Activated CD8-positive, alpha-beta T cell treated with anti-CD3 and anti-CD28 coated beads, Interleukin-2, amount 10 ng/mL, durations not matched to agents 7 days and 5 days (primary cell): ENCODE measurements at regions not wholly inside any gene's neighbourhood (a gene's known extent, or its start where the extent isn't known, plus 50 kb on each side); places are given as distances from the start of the nearest gene placed in this dataset.
A peak's percentile ranks its signal among the peaks of the same experiment; 100 is the strongest.

ENCODE experiments used
- ATAC-seq: fragments of 150-1000 bp; cut with Tn5 transposase; one replicate; pipeline ENCODE4 v1.10.0; 2021; ENCODE audit warnings: moderate library complexity
- CTCF ChIA-PET: fragments of 350-600 bp; sonication (Branson Sonifier 250); formaldehyde crosslinking; loops from one replicate; lab custom pipeline; 2021; ENCODE audit warnings: antibody characterized with exemption; lab: Charles Lee
- POLR2A ChIA-PET: fragments of 350-600 bp; sonication (Branson Sonifier 250); formaldehyde crosslinking; loops from one replicate; lab custom pipeline; 2021; ENCODE audit warnings: antibody characterized with exemption; lab: Charles Lee
- DNase-seq: peaks from one replicate; pipeline ENCODE4 v3.0.0-alpha.2; 2020
- H3K27ac Mint-ChIP-seq: one replicate; pipeline ENCODE4 v1.8.0; 2021; ENCODE audit warnings: mild to moderate bottlenecking, mixed read lengths
- H3K27me3 Mint-ChIP-seq: one replicate; pipeline ENCODE4 v1.8.0; 2021; ENCODE audit warnings: low read depth, mixed read lengths
- H3K36me3 Mint-ChIP-seq: one replicate; pipeline ENCODE4 v1.8.0; 2021; ENCODE audit warnings: low read depth, mixed read lengths
- H3K4me1 Mint-ChIP-seq: one replicate; pipeline ENCODE4 v1.8.0; 2021; ENCODE audit warnings: low read depth, mixed read lengths
- H3K4me3 Mint-ChIP-seq: one replicate; pipeline ENCODE4 v1.8.0; 2021; ENCODE audit warnings: mild to moderate bottlenecking, mixed read lengths
- H3K9me3 Mint-ChIP-seq: one replicate; pipeline ENCODE4 v1.8.0; 2022; ENCODE audit warnings: mixed read lengths; ENCODE audit not compliant: insufficient read depth

DNA sequence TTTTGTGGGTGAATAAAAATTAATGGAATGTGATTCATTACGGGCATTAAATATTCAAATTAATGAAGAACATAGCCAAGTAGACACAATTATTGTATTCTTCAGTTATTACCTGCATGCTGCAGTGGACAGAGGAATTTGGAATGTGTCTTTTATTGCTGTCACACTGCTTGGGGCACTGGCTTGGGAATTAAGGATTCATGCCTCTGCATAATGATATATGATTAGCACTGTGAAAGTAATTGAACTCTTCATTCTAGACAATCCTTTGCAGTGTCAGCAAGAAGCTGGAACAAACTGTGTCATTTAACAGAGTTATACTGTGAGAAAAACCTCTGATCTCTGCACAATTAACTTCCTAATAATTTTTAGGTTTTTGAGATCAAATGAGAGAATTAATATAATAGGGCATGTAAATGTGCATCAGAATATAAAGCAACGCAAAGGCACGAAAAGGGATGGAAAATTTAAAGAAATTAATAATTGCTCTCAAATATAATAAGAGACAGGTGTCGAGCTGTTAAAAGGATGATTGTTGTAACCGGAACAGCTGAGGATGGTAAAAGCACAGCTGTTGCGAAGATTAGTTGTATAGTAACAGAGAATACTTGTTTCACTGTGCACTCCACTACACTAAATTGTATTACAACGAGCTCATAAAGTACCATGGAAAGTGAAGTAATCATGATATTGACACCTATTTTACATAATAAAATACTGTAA, 235.1 kb upstream of the MIR17HG start:
- ChIA-PET CTCF (no interaction called here), POLR2A (no interaction called here)
- no peaks in the 10 kb centered on the region for H3K36me3 Mint-ChIP-seq
- H3K4me3 Mint-ChIP-seq = no peak overlapping the region
- H3K27me3 Mint-ChIP-seq = no peaks in the 10 kb centered on the region
- ATAC-seq (no peak), DNase-seq (no peak)
- H3K4me1 Mint-ChIP-seq = no peaks in the 10 kb centered on the region
- no peaks in the 10 kb centered on the region for H3K9me3 Mint-ChIP-seq
- H3K27ac Mint-ChIP-seq = no peak overlapping the region

- Mint-ChIP-seq H3K4me3 (no peak overlapping the region), H3K27me3 (no peaks in the 10 kb centered on the region), H3K9me3 (no peaks in the 10 kb centered on the region), H3K36me3 (no peaks in the 10 kb centered on the region), H3K27ac (no peak overlapping the region), H3K4me1 (no peaks in the 10 kb centered on the region)
- ATAC-seq (no peak), DNase-seq (no peak)
- CTCF ChIA-PET = no interaction called here
- POLR2A ChIA-PET = no interaction called here
Observed at GRCh38 chr13:91112924-91113277, 234.6 kb upstream of the MIR17HG start.

DNA sequence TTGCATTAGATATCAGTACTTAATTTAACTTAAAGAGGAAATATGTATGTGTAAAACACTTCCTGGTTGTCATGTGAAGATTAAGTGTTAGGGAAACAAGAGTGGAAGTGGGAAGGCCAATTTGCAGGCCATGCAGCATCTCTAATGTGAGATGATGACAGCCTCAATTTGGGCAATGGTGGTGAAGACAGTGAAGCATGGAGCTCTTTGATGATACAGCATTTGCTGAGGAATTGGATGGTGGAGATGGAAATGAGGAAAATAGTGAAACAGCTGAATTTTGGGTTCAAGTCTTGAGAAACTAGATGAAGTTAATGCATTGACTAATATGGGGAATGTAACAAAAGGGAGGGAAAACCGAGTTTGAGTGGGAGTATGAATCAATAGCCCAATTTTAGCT, 231.7 kb upstream of the MIR17HG start:
- ATAC-seq (no peak), DNase-seq (no peak)
- Mint-ChIP-seq H3K27ac (no peak overlapping the region), H3K36me3 (no peaks in the 10 kb centered on the region), H3K27me3 (no peaks in the 10 kb centered on the region), H3K4me3 (no peak overlapping the region), H3K4me1 (no peaks in the 10 kb centered on the region), H3K9me3 (no peaks in the 10 kb centered on the region)
- POLR2A ChIA-PET = no interaction called here
- CTCF ChIA-PET = no interaction called here

DNA sequence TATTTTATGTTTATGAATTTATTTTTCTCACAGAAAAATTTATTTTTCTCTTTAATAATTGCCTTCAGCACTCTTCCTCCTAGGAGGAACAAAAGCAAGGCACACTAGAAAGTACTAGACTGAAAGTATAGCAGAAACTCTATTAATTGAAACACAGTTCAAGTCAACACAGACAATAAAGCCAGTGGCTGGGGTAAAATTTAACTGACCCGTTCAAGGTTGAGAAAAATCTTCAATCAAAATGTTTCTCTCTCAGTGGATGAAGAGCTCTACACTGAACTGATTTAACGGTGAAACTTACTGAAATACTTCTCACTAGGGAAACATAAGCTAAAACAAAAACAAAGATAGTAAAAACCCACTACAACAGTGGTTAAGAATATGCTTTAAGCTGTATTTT, 230.1 kb upstream of the MIR17HG start:
- ChIA-PET CTCF (no interaction called here), POLR2A (no interaction called here)
- H3K36me3 Mint-ChIP-seq = no peaks in the 10 kb centered on the region
- no peaks in the 10 kb centered on the region for H3K9me3 Mint-ChIP-seq
- ATAC-seq (no peak), DNase-seq (no peak)
- no peak overlapping the region for H3K27ac Mint-ChIP-seq
- no peaks in the 10 kb centered on the region for H3K4me1 Mint-ChIP-seq
- H3K4me3 Mint-ChIP-seq = no peak overlapping the region
- H3K27me3 Mint-ChIP-seq = no peaks in the 10 kb centered on the region

DNA sequence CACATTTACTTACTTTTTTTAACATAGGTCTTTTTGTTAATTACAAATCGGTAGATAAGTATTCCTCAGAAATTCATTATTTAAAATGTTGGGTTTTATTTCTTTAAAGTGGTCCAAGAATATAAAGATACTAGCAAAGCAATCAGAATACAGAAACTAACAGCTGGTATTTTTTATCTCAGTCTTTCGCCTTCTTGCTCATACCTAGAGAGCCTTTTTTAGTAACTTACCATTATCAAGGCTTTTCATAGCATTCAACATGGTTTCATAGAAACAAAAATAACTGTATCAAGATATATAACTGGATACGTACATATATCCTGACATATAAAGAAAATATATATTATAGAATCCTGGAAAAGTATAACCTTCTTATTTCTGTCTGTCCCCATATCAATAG, 227.8 kb upstream of the MIR17HG start:
- Mint-ChIP-seq H3K9me3 (no peaks in the 10 kb centered on the region), H3K36me3 (no peaks in the 10 kb centered on the region), H3K4me3 (no peak overlapping the region), H3K4me1 (no peaks in the 10 kb centered on the region), H3K27ac (no peak overlapping the region), H3K27me3 (peaks cover 2% of the 10 kb centered on the region)
- ATAC-seq = no peak
- ChIA-PET CTCF (no interaction called here), POLR2A (no interaction called here)
- no peak for DNase-seq

DNA sequence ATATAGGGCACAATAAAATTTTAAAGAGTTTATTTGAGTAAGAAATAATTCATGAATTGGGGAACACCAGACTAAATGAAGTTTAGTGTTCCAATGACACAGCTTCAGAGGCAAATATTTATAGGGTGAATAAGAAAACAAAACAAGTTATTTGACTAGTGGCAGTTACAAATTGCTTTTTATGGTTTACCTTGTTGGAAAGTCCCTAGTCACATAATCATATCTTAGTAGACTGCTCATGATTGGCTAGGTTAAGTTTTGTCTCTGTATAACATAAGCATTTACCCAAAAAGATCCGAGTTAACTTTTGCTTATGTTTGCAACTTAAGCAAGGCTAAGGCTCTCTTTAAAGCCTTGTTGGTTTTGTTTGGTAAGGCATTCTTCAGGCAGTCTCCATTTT, 224.7 kb upstream of the MIR17HG start:
- Mint-ChIP-seq H3K27me3 (peaks cover 2% of the 10 kb centered on the region), H3K4me1 (no peaks in the 10 kb centered on the region), H3K27ac (no peak overlapping the region), H3K4me3 (no peak overlapping the region), H3K36me3 (no peaks in the 10 kb centered on the region), H3K9me3 (no peaks in the 10 kb centered on the region)
- POLR2A ChIA-PET = no interaction called here
- CTCF ChIA-PET = no interaction called here
- DNase-seq (no peak), ATAC-seq (no peak)

DNA sequence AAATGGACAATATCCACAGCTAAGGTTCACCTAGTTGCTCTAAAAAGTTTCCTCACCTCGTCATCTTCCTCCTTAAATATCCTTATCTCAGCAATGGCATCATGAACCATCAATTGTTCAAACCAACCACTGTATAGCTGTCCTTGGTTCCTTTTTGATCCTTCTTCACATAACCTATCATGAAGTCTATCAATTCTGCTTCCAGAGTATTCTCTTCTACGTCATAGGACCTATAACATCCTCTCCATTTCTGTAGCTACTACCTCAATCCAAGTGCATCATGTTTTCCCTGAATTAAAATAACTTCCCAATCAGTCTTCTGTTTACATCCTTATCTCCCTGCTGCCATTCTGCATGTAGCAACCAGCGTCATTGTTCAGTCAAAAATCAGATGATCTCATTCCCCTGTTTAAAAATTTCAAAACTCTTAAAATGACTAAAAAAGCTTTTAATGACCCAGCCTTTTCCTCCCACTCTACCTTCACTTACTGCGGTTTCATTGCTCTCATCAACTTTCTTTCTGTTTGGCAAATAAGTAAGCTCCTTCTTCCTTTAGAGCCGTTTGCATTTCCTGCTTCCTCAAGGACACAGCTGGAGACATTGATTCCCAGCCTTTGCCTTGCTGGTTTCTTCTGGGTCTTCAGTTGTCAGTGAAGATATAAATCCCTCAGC, 223.9 kb upstream of the MIR17HG start:
- ATAC-seq = no peak
- Mint-ChIP-seq H3K4me3 (no peak overlapping the region), H3K27ac (no peak overlapping the region), H3K36me3 (no peaks in the 10 kb centered on the region), H3K27me3 (peaks cover 5% of the 10 kb centered on the region), H3K9me3 (no peaks in the 10 kb centered on the region), H3K4me1 (no peaks in the 10 kb centered on the region)
- CTCF ChIA-PET = no interaction called here
- DNase-seq = no peak
- POLR2A ChIA-PET = no interaction called here

DNA sequence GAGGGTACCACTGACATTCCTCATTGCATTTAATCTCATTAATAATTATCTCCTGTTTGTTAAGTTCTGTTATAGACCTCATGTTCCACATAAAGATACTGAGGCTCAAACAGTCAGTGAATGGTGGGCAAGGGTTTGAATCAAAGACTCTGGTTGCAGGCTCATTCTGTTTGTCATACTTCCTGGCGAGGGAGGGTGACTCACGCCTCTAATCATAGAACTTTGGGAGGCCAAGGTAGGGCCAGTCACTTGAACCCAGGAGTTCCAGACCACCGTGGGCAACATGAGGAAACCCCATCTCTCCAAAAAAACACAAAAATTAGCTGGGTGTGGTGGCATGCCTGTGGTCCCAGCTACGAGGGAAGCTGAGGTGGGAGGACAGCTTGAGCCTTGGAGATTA, 220.7 kb upstream of the MIR17HG start:
- H3K27me3 Mint-ChIP-seq = peaks cover 5% of the 10 kb centered on the region
- no peak overlapping the region for H3K4me3 Mint-ChIP-seq
- H3K36me3 Mint-ChIP-seq = no peaks in the 10 kb centered on the region
- ChIA-PET POLR2A (no interaction called here), CTCF (no interaction called here)
- no peak for DNase-seq
- no peak overlapping the region for H3K27ac Mint-ChIP-seq
- H3K4me1 Mint-ChIP-seq = no peaks in the 10 kb centered on the region
- H3K9me3 Mint-ChIP-seq = no peaks in the 10 kb centered on the region
- no peak for ATAC-seq

GRCh38 chr13:91127995-91128394, 219.5 kb upstream of the MIR17HG start:
- no peak overlapping the region for H3K4me3 Mint-ChIP-seq
- no peak for ATAC-seq
- ChIA-PET POLR2A (no interaction called here), CTCF (no interaction called here)
- no peaks in the 10 kb centered on the region for H3K4me1 Mint-ChIP-seq
- no peaks in the 10 kb centered on the region for H3K36me3 Mint-ChIP-seq
- H3K27ac Mint-ChIP-seq = no peak overlapping the region
- DNase-seq = no peak
- H3K27me3 Mint-ChIP-seq = peaks cover 5% of the 10 kb centered on the region
- H3K9me3 Mint-ChIP-seq = no peaks in the 10 kb centered on the region

GRCh38 chr13:91132381-91132780, 215.1 kb upstream of the MIR17HG start:
- Mint-ChIP-seq H3K27me3 (peaks cover 3% of the 10 kb centered on the region), H3K4me1 (no peaks in the 10 kb centered on the region), H3K36me3 (no peaks in the 10 kb centered on the region), H3K9me3 (no peaks in the 10 kb centered on the region), H3K4me3 (no peak overlapping the region), H3K27ac (no peak overlapping the region)
- DNase-seq (no peak), ATAC-seq (no peak)
- ChIA-PET CTCF (no interaction called here), POLR2A (no interaction called here)

DNA sequence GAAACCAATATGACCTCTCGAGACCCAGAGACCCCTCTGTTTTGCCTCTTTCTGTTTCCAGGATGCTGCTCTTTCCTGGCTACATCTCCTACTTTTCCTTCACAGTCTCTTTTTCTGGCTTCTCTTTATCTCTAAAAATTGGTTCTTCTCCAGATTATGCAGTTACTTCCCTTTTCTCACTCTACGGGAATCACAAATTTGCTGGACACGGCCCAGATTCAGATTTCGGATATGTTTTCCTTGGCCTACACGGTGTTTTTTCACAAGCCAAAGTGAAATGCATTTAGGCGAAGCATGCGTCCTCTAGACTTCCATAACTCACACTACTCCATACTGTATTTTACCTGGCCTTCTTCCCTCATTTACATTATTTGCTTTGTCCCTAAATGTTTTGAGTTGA, 214.7 kb upstream of the MIR17HG start:
- ChIA-PET POLR2A (no interaction called here), CTCF (no interaction called here)
- DNase-seq = no peak
- ATAC-seq = no peak
- Mint-ChIP-seq H3K27me3 (peaks cover 3% of the 10 kb centered on the region), H3K36me3 (no peaks in the 10 kb centered on the region), H3K4me3 (no peak overlapping the region), H3K9me3 (no peaks in the 10 kb centered on the region), H3K27ac (no peak overlapping the region), H3K4me1 (no peaks in the 10 kb centered on the region)

DNA sequence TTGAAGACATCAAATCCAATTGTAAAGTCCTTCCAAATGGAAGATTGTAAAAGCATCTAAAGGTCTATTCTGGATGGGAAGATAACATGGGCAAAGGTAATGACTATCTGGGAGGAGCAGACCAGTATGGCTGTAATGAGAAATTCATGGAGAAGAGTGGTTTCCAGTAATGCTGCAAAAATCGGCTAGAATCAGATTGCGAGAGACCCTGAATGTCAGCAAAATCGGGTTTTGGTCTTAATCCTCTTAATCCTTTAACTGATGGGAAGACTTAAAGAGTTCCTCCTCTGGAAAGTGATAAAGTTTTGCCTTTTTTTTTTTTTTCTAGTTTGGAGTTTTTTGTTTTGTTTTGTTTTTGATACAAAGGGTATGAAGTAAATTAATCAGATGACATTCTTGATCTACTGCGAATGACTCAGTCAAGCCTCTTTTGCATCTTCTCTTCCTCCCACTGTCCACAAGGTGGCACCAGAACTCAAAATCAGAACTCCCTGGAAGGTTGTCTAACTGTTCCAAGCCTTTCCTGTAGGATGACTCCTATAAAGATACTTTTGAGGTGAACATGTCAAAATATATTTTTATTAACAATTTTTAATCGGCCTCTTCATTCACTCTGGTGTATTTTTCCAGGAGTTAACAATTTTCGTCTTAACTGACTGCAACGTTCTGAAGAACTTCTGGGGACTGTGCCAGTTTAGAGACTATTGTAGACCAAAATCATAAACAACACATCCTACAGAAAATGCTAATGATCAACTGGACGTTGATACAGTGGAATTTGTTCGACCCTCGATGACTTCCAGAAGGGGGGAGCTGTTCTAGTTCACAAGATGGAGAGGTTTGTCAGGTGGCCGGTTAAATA, 213.3 kb upstream of the MIR17HG start:
- Mint-ChIP-seq H3K9me3 (no peaks in the 10 kb centered on the region), H3K27ac (no peak overlapping the region), H3K4me1 (no peaks in the 10 kb centered on the region), H3K27me3 (no peaks in the 10 kb centered on the region), H3K4me3 (no peak overlapping the region), H3K36me3 (no peaks in the 10 kb centered on the region)
- ATAC-seq = no peak
- CTCF ChIA-PET = interaction anchor here (0.6 to 1.1 kb wide), 5 partner anchors 9 to 180 kb away, joined by 3 to 5 read pairs (median 3); no protein-coding TSS in a partner anchor
- POLR2A ChIA-PET = no interaction called here
- DNase-seq = peak; percentile 42
